Mesenteric fat pad (tissue), 1 donor: ENCODE measurements at regions not wholly inside any gene's neighbourhood (a gene's known extent, or its start where the extent isn't known, plus 50 kb on each side); places are given as distances from the start of the nearest gene placed in this dataset.
"Not testable (repeated sequence)": the region's sequence is repeated elsewhere in the genome, so short reads cannot be mapped to it uniquely, and the experiment has no call there.

Experiments used
- DNase-seq: peaks from one replicate; pipeline ENCODE4 v3.0.0-alpha.2; 2020; ENCODE audit warnings: low spot score
- donor health status: DM: yes; HTN: yes; CAD: no.

DNA sequence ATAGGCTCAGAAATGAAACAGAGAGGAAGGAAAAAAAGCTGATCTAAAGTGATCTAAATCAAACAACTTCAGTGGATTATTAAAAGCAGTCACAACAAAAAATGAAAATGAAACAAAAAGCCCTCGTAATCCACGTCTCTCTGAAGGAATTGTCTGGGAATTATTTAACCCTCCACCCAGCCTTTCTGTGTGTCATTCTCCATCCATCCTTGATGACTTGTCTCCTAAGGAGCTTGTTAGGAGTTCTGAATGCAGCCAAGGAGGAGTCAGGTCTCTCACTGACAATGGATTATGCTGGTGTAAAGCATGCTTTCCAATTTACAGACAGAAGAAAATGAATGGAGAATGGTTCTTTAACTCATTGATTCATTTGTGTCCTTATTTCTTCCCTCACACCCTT is 359.3 kb upstream of the RUNX1 start:
- no peak for DNase-seq

DNA sequence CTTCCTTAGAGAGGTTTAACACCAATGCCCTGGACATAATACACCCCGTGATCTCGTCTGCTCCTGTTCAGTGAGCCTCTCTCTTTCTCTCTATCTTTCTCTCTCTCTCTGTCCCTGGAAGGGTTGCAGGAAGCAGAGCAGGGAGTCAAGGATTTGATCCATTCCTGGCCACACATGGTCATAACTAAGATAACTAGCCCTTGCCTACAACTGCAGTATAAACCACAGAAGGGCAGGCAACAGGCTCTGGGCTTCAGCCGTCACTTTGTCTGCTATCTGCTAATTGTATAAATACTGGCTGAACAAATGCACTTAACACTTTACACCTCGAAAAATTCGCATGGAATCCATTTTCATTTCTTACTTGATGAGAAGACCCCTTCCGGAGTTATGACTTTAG is 357.5 kb upstream of the RUNX1 start:
- no peak for DNase-seq

DNA sequence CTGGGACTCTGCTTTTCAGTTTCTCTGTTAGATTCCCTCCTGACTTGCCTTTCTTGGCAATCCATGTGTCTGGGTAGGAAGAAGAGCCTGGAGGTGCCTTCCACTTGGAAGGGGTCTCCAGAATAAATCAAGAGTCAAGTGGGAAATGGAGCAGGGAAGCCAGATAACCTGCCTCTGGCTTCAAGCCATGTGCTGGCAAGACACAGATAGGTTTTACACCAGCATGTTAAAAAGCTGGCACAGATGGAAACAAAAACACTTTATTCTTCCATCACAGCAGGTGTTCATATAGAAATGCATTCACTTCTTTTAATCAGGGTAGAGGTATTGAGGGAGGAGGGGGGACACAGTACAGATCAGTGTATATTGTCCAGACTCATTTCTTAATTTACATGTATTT is 356.9 kb upstream of the RUNX1 start:
- no peak for DNase-seq

GRCh38 chr21:35404247-35404646 is 355.1 kb upstream of the RUNX1 start:
- DNase-seq: no peak

DNA sequence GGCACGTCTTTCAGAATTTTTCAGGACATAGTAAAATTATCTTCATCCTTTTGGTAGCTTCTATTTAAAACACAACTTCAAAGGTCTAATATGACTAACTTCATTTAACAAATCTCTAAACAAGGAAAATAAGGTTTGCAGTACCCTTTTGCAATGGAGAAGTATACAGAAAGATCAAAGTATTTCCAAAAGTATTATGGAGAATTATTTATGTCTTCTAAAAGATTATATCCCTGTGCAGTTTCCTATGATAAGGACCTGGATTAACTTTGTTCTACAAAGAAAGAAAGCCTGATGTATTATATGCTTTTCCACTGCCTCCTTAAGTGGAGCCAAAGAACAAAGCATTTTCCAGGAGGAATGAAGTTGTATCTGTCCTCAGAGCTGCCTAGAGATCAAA is 353.0 kb upstream of the RUNX1 start:
- no peak for DNase-seq

DNA sequence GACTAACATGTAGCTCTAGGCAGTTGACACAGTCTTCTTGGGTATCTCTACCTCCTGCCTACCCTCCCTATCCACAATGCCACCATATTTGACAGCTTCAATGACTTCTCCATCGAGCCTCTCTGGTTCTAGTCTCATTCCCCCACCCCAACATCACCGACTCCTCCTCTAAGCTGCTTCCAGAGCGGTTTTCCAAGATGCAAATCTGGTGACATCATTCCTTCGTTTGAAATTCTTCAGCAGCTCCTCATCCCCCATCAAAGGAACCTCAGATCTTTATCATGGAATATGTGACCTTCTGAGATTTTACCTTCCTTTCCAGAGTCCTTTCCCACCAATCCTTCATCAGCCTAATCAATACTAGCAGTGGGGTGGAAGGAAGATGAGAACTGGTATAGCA is 352.4 kb upstream of the RUNX1 start:
- no peak for DNase-seq

- no peak for DNase-seq
Observed at GRCh38 chr21:35400233-35400939, 351.3 kb upstream of the RUNX1 start.

DNA sequence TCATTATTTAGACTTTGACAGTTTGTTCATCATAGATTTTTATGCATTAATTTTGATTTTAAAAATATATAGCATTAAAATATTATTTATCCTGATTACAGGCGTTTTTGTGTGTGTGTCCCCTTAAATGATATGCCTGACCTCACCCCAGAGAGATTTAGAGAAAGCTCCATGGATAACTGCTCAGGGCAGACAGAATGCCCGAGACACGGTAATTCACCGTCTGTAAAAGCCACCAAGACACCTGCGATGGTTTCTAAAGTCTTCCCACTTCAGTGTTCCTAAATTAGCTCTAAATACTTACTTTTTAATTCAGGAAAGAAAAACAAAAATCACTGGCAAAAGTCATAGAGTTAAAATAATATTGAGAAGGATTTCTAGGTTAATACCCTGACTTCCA is 350.6 kb upstream of the RUNX1 start:
- no peak for DNase-seq

GRCh38 chr21:35399002-35399530 is 350.0 kb upstream of the RUNX1 start:
- DNase-seq: no peak

DNA sequence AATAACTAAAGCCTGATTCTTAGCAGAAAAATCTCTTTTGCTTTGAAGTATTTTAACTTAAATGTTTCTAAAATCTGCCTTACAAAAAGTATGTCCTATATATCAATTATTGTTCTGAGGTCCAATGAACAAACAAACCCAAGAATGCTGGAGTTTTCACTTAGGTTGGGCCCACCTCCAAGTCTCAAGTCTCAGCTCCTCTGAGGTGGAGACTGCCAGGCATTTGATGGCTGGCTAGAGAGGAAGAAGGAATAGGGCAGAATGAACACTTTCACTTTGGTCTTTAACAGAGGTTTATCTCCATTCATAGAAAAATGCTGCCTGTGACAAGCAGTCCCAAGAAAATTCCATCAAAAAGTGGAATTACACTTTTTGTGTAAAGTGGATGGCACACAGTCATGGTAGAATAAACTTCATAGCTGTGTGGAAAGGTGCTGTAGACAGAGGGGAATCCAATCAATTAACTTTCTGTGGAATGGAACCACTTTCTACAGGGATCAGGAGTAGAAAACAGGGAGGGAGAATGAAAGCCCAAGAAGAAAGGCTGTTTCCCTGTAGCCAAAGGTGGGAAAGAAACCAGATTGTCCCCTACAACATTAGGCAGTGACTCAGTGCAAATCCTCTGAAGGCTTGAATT is 349.4 kb upstream of the RUNX1 start:
- DNase-seq: no peak

- no peak for DNase-seq
Observed at GRCh38 chr21:35397781-35398180, 348.7 kb upstream of the RUNX1 start.

- no peak for DNase-seq
Observed at GRCh38 chr21:35396655-35397054, 347.6 kb upstream of the RUNX1 start.

GRCh38 chr21:35395728-35396127 is 346.6 kb upstream of the RUNX1 start:
- DNase-seq: no peak

DNA sequence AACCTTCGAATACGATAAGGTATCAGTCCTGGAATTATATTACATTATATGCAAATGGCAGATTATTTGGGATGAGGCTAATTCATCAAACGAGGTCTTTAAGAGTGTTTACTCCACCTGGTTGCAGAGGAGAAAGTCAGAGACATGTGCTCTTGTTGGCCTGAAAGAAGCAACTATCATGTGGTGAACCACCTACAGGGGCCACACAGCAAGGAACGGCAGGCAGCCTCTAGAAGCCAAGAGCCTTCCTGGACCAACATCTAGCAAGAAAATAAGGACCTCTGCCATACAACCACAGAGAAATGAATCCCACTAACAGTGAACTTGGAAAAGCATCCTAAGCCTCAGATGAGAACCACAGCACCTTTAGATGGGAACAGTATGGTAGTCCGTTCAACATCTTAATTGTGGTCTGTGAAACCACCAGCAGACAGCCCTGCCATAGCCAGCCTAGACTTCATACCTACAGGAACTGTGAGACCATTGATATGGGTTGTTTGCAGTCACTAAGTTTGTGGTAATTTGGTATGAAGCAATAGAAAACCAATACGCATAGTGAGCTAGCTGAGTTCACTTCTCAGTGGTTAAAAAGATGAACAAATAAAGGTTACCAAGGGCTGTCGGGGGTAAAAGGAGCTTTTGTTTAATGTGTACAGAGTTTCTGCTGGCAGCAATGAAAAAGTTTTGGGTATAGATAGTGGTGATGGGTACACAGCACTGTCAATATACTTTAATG is 345.7 kb upstream of the RUNX1 start:
- no peak for DNase-seq

- DNase-seq: no peak
Observed at GRCh38 chr21:35394049-35394448, 344.9 kb upstream of the RUNX1 start.

GRCh38 chr21:35390013-35390776 is 341.1 kb upstream of the RUNX1 start:
- DNase-seq: no peak

DNA sequence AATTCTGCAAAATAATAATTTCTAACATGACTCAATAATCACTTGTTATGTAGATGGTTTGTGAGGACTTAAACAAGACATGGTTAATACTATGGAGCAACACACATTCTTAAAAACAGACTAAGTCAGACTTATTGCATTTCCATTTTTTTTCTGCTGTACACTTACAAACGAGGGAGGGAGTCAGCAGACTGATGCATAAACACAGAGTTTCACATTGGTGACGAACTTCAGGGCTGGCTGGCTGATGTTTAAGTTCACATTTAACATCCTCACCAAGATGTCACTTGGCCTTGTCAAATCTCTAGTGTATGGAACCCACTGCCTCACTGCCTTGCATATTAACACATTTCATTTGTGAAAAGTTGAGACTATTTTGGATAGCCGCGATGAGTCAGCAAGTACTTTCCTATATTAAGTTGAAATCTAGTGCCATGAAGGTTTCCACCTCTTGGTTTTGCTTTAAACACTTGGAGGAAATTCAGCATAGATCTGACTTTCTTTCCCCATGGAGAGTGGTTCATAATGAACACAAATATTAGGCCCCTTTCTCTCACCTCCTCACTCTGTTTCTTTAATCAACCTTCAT is 337.5 kb upstream of the RUNX1 start:
- no peak for DNase-seq

GRCh38 chr21:35384375-35384774 is 335.3 kb upstream of the RUNX1 start:
- no peak for DNase-seq

GRCh38 chr21:35382696-35383095 is 333.6 kb upstream of the RUNX1 start:
- no peak for DNase-seq

- DNase-seq: no peak
Observed at GRCh38 chr21:35381743-35382310, 332.7 kb upstream of the RUNX1 start.

DNA sequence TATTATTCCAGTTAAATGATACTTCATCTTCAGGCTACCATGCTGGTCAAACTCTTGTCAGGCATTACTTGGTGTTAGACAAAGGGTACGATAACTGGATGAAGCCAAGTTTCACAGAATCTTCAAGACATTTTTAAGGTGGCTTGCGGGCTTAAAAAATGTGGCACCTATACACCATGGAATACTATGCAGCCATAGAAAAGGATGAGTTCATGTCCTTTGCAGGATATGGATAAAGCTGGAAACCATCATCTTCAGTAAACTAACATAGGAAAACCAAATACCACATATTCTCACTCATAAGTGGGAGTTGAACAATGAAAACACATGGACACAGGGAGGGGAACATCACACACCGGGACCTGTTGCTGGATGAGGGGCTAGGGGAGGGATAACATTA is 331.2 kb upstream of the RUNX1 start:
- not testable (repeated sequence) for DNase-seq
